Uterus (tissue), 2 donors: ENCODE measurements at regions not wholly inside any gene's neighbourhood (a gene's known extent, or its start where the extent isn't known, plus 50 kb on each side); places are given as distances from the start of the nearest gene placed in this dataset.

Experiments used
- POLR2A ChIP-seq, 2 donors: fragments of 450-650 bp; IDR thresholded peaks; one replicate each; pipeline ENCODE4 v1.6.1; 2016; ENCODE audit warnings: antibody characterized with exemption in 2 of 2, mild to moderate bottlenecking in 1 of 2, moderate library complexity in 1 of 2
- TF ChIP-seq, protein P1 (sequence below), 4 experiments: fragments of 200-600 bp in 2 of 4; fragments of 450-650 bp in 2 of 4; sonication (generic) in 2 of 4; IDR thresholded peaks; one replicate each; pipeline ENCODE4 v1.5.1; 2016 to 2019; ENCODE audit warnings: antibody characterized with exemption in 4 of 4, mild to moderate bottlenecking in 2 of 4, moderate library complexity in 1 of 4

DNA sequence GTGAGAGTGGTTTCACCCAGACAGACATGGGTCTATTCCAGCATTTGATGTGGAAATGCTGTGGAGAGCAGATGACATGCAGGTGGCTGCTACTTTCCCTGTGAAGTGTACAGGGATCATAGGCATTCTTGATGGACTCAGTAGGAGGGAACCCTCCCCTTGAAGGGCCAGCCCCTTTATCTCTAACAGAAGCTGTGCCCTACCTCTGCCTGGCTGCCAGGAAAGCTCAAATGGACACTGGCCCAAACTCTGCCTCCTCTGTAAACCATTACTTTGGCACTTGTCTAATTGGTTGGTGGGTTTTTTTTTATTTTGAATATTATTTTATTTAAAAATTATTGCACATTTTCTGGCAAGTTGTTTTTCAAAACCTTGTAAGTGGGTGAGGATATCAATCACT lies 106.7 kb upstream of the GGTLC1 start:
- TF ChIP-seq, protein P1, sequence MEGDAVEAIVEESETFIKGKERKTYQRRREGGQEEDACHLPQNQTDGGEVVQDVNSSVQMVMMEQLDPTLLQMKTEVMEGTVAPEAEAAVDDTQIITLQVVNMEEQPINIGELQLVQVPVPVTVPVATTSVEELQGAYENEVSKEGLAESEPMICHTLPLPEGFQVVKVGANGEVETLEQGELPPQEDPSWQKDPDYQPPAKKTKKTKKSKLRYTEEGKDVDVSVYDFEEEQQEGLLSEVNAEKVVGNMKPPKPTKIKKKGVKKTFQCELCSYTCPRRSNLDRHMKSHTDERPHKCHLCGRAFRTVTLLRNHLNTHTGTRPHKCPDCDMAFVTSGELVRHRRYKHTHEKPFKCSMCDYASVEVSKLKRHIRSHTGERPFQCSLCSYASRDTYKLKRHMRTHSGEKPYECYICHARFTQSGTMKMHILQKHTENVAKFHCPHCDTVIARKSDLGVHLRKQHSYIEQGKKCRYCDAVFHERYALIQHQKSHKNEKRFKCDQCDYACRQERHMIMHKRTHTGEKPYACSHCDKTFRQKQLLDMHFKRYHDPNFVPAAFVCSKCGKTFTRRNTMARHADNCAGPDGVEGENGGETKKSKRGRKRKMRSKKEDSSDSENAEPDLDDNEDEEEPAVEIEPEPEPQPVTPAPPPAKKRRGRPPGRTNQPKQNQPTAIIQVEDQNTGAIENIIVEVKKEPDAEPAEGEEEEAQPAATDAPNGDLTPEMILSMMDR (IDR thresholded peaks at IDR 0.05): no peak
- TF ChIP-seq POLR2A (IDR thresholded peaks at IDR 0.05): no peak
